TTC549 (cell line): ENCODE measurements at regions not wholly inside any gene's neighbourhood (a gene's known extent, or its start where the extent isn't known, plus 50 kb on each side); places are given as distances from the start of the nearest gene placed in this dataset.

Experiments used
- FAIRE-seq: peaks from 2 replicates; lab custom pipeline; 2012; peaks lifted over from hg19 to GRCh38; lab: Jason Lieb, UNC

GRCh38 chr5:68872088-68872839 is 221.6 kb upstream of the SLC30A5 start:
- no peak for FAIRE-seq

- FAIRE-seq: no peak
These were observed 220.6 kb upstream of the SLC30A5 start for GRCh38 chr5:68873198-68873597.

- FAIRE-seq: no peak
These were observed 218.5 kb upstream of the SLC30A5 start for GRCh38 chr5:68875351-68875750.

- no peak for FAIRE-seq
These were observed 210.4 kb upstream of the SLC30A5 start for GRCh38 chr5:68883436-68883835.

GRCh38 chr5:68884144-68884754 is 209.6 kb upstream of the SLC30A5 start:
- no peak for FAIRE-seq

GRCh38 chr5:68884883-68885282 is 208.9 kb upstream of the SLC30A5 start:
- no peak for FAIRE-seq

- no peak for FAIRE-seq
These were observed 207.0 kb upstream of the SLC30A5 start for GRCh38 chr5:68886814-68887213.

GRCh38 chr5:68891718-68892117 is 202.1 kb upstream of the SLC30A5 start:
- FAIRE-seq: no peak

- FAIRE-seq: no peak
These were observed 199.1 kb upstream of the SLC30A5 start for GRCh38 chr5:68894673-68895072.

GRCh38 chr5:68898951-68899471 is 194.8 kb upstream of the SLC30A5 start:
- FAIRE-seq: no peak

GRCh38 chr5:68911840-68912690 is 181.7 kb upstream of the SLC30A5 start:
- no peak for FAIRE-seq

- FAIRE-seq: no peak
These were observed 178.7 kb upstream of the SLC30A5 start for GRCh38 chr5:68915079-68915478.

- no peak for FAIRE-seq
These were observed 175.5 kb upstream of the SLC30A5 start for GRCh38 chr5:68918306-68918705.

GRCh38 chr5:68919988-68920490 is 173.8 kb upstream of the SLC30A5 start:
- no peak for FAIRE-seq

GRCh38 chr5:68920888-68921287 is 172.9 kb upstream of the SLC30A5 start:
- FAIRE-seq: no peak

GRCh38 chr5:68922172-68922987 is 171.4 kb upstream of the SLC30A5 start:
- FAIRE-seq: no peak

GRCh38 chr5:68924481-68925145 is 169.2 kb upstream of the SLC30A5 start:
- FAIRE-seq: no peak

- no peak for FAIRE-seq
These were observed 165.1 kb upstream of the SLC30A5 start for GRCh38 chr5:68928617-68929302.

- no peak for FAIRE-seq
These were observed 163.7 kb upstream of the SLC30A5 start for GRCh38 chr5:68930139-68930538.

- FAIRE-seq: no peak
These were observed 160.9 kb upstream of the SLC30A5 start for GRCh38 chr5:68932830-68933434.
